ENCODE measurements at regions not wholly inside any gene's neighbourhood (a gene's known extent, or its start where the extent isn't known, plus 50 kb on each side); places are given as distances from the start of the nearest gene placed in this dataset.

- Histone ChIP-seq H3K4me1 (ENCODE audit: insufficient read depth, low read length, poor library complexity, severe bottlenecking) (no peaks in the 10 kb centered on the region), H3K9me3 (ENCODE audit: low read length) (no peaks in the 10 kb centered on the region), H3K9me2 (ENCODE audit: insufficient read depth, low read length) (no peaks in the 10 kb centered on the region), H3K36me3 (ENCODE audit: insufficient read depth, low read length) (no peaks in the 10 kb centered on the region), H3K27ac (ENCODE audit: low read depth, low read length, poor library complexity, severe bottlenecking) (no peak overlapping the region), H3K4me3 (ENCODE audit: low read depth, low read length, poor library complexity, severe bottlenecking) (no peak overlapping the region), H3K4me2 (ENCODE audit: low read length) (no peak overlapping the region), H2AFZ (ENCODE audit: low read length) (no peak overlapping the region), H3K79me2 (ENCODE audit: insufficient read depth, low read depth, low read length) (no peaks in the 10 kb centered on the region), H4K20me1 (ENCODE audit: insufficient read depth, low read length) (no peaks in the 10 kb centered on the region)
- ChIA-PET POLR2A (no interaction called here), CTCF (ENCODE audit: unreplicated experiment) (no interaction called here)
- no peak for TF ChIP-seq CTCF (conservative IDR thresholded peaks at IDR 0.05; ENCODE audit: low read length)
- no peak for TF ChIP-seq EZH2phosphoT487 (IDR thresholded peaks at IDR 0.05; ENCODE audit: borderline replicate concordance, low read depth, low read length)
- DNase-seq (ENCODE audit: low spot score): no peak
- intact Hi-C loops (cut with micrococcal nuclease; ENCODE audit: unreplicated experiment): no loop called here
- no TSS peak for BruUV-seq (replicated peaks)
Measured at GRCh38 chr11:133639408-133639807, 107.1 kb upstream of the OPCML start.

- no peaks in the 10 kb centered on the region for H4K20me1 ChIP-seq (ENCODE audit: insufficient read depth, low read length)
- no peaks in the 10 kb centered on the region for H3K36me3 ChIP-seq (ENCODE audit: insufficient read depth, low read length)
- H3K27ac ChIP-seq (ENCODE audit: low read depth, low read length, poor library complexity, severe bottlenecking): no peak overlapping the region
- H3K9me2 ChIP-seq (ENCODE audit: insufficient read depth, low read length): no peaks in the 10 kb centered on the region
- H3K79me2 ChIP-seq (ENCODE audit: insufficient read depth, low read depth, low read length): no peaks in the 10 kb centered on the region
- DNase-seq (ENCODE audit: low spot score): no peak
- H3K4me2 ChIP-seq (ENCODE audit: low read length): no peak overlapping the region
- intact Hi-C loops (cut with micrococcal nuclease; ENCODE audit: unreplicated experiment): no loop called here
- POLR2A ChIA-PET: no interaction called here
- no peaks in the 10 kb centered on the region for H3K4me1 ChIP-seq (ENCODE audit: insufficient read depth, low read length, poor library complexity, severe bottlenecking)
- H3K4me3 ChIP-seq (ENCODE audit: low read depth, low read length, poor library complexity, severe bottlenecking): no peak overlapping the region
- TF ChIP-seq CTCF (conservative IDR thresholded peaks at IDR 0.05; ENCODE audit: low read length) (no peak), EZH2phosphoT487 (IDR thresholded peaks at IDR 0.05; ENCODE audit: borderline replicate concordance, low read depth, low read length) (no peak)
- no peaks in the 10 kb centered on the region for H3K9me3 ChIP-seq (ENCODE audit: low read length)
- no TSS peak for BruUV-seq (replicated peaks)
- CTCF ChIA-PET (ENCODE audit: unreplicated experiment): no interaction called here
- no peak overlapping the region for H2AFZ ChIP-seq (ENCODE audit: low read length)
Measured at GRCh38 chr11:133638921-133639320, 106.6 kb upstream of the OPCML start.

GRCh38 chr11:133636711-133637355 lies 104.5 kb upstream of the OPCML start:
- Histone ChIP-seq H4K20me1 (ENCODE audit: insufficient read depth, low read length) (no peaks in the 10 kb centered on the region), H3K9me2 (ENCODE audit: insufficient read depth, low read length) (no peaks in the 10 kb centered on the region), H3K79me2 (ENCODE audit: insufficient read depth, low read depth, low read length) (no peaks in the 10 kb centered on the region), H2AFZ (ENCODE audit: low read length) (no peak overlapping the region), H3K4me2 (ENCODE audit: low read length) (no peak overlapping the region), H3K9me3 (ENCODE audit: low read length) (no peaks in the 10 kb centered on the region), H3K4me1 (ENCODE audit: insufficient read depth, low read length, poor library complexity, severe bottlenecking) (no peaks in the 10 kb centered on the region), H3K4me3 (ENCODE audit: low read depth, low read length, poor library complexity, severe bottlenecking) (no peak overlapping the region), H3K27ac (ENCODE audit: low read depth, low read length, poor library complexity, severe bottlenecking) (no peak overlapping the region), H3K36me3 (ENCODE audit: insufficient read depth, low read length) (no peaks in the 10 kb centered on the region)
- no peak for DNase-seq (ENCODE audit: low spot score)
- intact Hi-C loops (cut with micrococcal nuclease; ENCODE audit: unreplicated experiment): no loop called here
- TF ChIP-seq CTCF (conservative IDR thresholded peaks at IDR 0.05; ENCODE audit: low read length) (no peak), EZH2phosphoT487 (IDR thresholded peaks at IDR 0.05; ENCODE audit: borderline replicate concordance, low read depth, low read length) (no peak)
- CTCF ChIA-PET (ENCODE audit: unreplicated experiment): no interaction called here
- no TSS peak for BruUV-seq (replicated peaks)
- POLR2A ChIA-PET: no interaction called here

All from OCI-LY7 (cell line).